ENCODE measurements at regions not wholly inside any gene's neighbourhood (a gene's known extent, or its start where the extent isn't known, plus 50 kb on each side); places are given as distances from the start of the nearest gene placed in this dataset.
"Not testable (repeated sequence)": the region's sequence is repeated elsewhere in the genome, so short reads cannot be mapped to it uniquely, and the experiment has no call there.

DNA sequence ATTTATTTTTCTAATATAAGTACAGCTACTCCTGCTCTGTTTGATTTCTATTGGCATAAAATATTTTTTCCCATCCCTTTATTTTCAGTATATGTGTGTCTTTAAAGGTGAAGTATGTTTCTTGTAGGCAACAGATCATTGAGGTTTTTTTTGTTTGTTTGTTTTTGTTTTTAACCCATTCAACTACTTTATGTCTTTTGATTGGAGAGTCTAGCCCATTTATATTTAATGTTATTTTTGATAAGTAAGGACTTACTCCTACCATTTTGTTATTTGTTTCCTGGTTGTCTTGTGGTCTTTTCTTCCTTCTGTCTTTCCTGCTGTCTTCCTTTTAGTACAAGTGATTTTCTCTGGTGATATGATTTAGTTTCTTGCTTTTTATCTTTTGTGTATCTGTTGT, 285.1 kb upstream of the PROX1 start:
- H3K4me3 ChIP-seq (ENCODE audit: low read length) = no peak overlapping the region
- no peak for DNase-seq (ENCODE audit: low read depth)
- TF ChIP-seq, protein P1, sequence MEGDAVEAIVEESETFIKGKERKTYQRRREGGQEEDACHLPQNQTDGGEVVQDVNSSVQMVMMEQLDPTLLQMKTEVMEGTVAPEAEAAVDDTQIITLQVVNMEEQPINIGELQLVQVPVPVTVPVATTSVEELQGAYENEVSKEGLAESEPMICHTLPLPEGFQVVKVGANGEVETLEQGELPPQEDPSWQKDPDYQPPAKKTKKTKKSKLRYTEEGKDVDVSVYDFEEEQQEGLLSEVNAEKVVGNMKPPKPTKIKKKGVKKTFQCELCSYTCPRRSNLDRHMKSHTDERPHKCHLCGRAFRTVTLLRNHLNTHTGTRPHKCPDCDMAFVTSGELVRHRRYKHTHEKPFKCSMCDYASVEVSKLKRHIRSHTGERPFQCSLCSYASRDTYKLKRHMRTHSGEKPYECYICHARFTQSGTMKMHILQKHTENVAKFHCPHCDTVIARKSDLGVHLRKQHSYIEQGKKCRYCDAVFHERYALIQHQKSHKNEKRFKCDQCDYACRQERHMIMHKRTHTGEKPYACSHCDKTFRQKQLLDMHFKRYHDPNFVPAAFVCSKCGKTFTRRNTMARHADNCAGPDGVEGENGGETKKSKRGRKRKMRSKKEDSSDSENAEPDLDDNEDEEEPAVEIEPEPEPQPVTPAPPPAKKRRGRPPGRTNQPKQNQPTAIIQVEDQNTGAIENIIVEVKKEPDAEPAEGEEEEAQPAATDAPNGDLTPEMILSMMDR (conservative IDR thresholded peaks at IDR 0.05; ENCODE audit: low read length) = no peak

DNA sequence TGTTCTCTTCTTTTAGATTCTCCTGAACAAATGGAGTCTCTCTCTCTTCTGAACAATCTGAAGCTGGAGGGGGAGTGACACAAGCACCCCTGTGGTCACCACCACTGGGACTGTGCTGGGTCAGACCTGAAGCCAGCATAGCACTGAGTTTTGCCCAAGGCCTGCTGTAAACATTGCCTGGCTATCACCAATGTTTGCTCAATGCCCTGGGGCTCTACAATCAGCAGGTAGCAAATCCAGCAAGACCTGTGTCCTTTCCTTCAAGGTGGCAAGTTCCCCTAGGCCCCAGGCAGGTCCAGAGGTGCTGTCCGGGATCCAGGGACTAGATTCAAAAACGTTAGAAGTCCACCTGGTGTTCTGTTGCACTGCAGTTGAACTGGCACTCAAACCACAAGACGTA, 282.8 kb upstream of the PROX1 start:
- H3K4me3 ChIP-seq (ENCODE audit: low read length) = no peak overlapping the region
- no peak for DNase-seq (ENCODE audit: low read depth)
- TF ChIP-seq, protein P1 (conservative IDR thresholded peaks at IDR 0.05; ENCODE audit: low read length) = no peak

DNA sequence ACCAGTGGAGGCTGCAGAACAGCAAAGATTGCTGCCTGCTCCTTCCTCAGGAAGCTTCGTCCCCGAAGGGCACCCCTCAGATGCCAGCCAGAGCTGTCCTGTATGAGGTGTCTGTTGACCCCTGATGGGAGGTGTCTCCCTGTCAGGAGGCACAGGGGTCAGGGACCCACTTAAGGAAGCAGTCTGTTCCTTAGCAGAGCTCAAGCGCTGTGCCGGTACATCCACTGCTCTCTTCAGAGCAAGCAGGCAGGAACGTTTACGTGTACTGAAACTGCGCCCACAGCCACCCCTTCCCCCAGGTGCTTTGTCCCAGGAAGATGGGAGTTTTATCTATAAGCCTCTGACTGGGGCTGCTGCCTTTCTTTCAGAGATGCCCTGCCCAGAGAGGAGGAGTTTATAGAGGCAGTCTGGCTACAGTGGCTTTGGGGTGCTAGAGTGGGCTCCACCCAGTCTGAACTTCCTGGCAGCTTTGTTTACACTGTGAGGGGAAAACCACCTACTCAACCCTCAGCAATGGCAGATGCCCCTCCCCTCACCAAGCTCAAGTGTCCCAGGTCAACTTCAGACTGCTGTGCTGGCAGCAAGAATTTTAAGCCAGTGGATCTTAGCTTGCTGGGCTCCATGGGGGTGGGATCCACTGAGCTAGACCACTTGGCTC, 275.8 kb upstream of the PROX1 start:
- DNase-seq (ENCODE audit: low read depth); H3K4me3 ChIP-seq (ENCODE audit: low read length): not testable (repeated sequence)

DNA sequence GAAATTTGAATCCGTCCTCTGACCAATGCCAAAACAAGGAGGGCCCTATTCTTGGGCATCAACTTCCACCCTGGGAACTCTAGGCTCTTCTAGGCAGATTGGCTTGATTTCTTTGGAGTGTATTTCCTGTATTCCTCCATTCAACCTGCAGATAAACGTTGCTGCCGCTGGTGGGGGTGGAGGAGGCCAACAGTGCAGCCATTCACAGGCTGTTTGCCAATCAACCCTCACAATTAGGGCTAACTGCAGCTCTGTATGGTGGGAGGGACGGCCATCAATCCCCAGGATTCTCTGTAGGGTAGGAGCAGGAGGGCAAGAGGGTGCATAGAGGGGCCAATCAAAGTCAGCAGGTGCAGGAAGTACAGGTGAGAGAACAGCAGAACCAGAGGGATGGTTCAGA, 273.1 kb upstream of the PROX1 start:
- no peak overlapping the region for H3K4me3 ChIP-seq (ENCODE audit: low read length)
- no peak for DNase-seq (ENCODE audit: low read depth)
- TF ChIP-seq, protein P1 (conservative IDR thresholded peaks at IDR 0.05; ENCODE audit: low read length) = no peak

DNA sequence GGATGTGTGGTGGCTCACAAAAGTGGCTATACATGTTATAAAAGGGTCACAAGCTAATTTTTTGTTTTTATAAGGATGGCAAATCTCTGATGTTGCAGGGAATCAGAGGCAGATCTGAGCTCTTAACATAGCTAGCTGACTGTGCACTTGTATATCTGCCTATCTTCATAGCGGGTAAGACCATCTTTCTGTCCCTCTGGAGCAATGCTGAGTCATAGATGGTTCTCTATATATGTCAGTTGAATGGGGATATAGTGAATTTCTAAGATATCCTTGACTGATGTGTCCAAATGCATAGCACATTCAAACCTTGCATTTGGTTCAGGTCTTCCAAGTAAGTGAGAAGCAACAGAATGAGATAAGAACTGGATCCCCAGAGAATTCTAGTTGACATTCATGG, 272.6 kb upstream of the PROX1 start:
- TF ChIP-seq, protein P1 (conservative IDR thresholded peaks at IDR 0.05; ENCODE audit: low read length) = no peak
- H3K4me3 ChIP-seq (ENCODE audit: low read length) = no peak overlapping the region
- no peak for DNase-seq (ENCODE audit: low read depth)

DNA sequence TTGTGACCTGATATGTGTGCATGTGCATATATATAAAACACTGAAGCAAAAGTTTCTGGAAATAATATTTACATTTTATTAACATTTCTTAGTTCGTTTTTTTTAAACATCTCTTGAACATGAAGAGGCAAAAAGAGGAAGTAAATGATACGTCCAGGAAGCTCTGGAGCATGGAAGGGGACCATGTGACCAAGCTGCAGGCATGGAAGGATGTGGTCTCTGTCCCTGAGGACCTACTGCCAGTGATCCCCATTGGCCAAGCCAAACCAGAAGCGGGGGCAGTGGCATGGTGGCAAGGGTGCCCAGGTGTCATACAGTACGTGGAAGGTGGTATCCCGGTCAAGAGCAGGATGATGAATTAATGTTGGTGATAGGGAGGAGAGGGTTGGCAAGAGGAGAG, 268.3 kb upstream of the PROX1 start:
- H3K4me3 ChIP-seq (ENCODE audit: low read length) = no peak overlapping the region
- TF ChIP-seq, protein P1 (conservative IDR thresholded peaks at IDR 0.05; ENCODE audit: low read length) = no peak
- no peak for DNase-seq (ENCODE audit: low read depth)

DNA sequence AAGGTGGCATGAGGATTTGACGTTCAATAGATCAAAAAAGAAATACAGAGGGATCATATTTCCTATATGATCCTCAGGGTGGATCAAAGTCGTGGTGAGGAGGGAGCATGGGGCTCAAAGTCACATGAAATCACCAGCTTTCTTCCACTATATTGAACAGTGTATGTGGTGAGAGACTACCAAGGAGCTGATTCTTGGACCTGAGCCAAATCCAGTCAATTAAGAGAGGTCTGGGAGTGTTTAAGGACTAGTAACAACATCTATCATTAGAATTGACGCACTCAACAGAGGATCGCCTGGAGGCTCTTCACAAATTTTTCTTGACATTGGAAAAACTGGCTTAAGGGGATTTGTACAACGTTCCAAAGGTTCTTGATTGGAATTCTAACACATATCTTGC, 267.7 kb upstream of the PROX1 start:
- DNase-seq (ENCODE audit: low read depth) = no peak
- H3K4me3 ChIP-seq (ENCODE audit: low read length) = no peak overlapping the region
- TF ChIP-seq, protein P1 (conservative IDR thresholded peaks at IDR 0.05; ENCODE audit: low read length) = no peak

DNA sequence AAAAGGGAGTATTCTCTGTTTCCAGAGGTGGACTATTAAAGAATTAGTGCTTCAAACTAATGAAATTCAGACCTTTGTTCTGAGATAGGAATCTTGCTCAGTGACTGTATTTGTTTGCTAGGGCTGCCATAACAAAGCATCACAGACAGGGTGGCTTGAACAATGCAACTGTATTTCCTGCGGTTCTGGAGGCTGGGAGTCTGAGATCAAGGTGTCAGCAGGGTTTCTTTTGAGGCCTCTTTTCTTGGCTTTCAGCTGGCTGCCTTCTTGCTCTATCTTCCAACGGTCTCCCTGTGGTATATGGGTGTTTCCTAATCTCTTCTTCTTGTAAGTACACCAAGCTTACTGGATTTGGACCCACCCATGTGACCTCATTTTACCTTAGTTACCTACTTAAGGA, 264.6 kb upstream of the PROX1 start:
- no peak overlapping the region for H3K4me3 ChIP-seq (ENCODE audit: low read length)
- DNase-seq (ENCODE audit: low read depth) = no peak
- TF ChIP-seq, protein P1 (conservative IDR thresholded peaks at IDR 0.05; ENCODE audit: low read length) = no peak
